Hepatocyte (in vitro differentiated cells): ENCODE measurements at regions not wholly inside any gene's neighbourhood (a gene's known extent, or its start where the extent isn't known, plus 50 kb on each side); places are given as distances from the start of the nearest gene placed in this dataset.

ENCODE experiments used
- EZH2 ChIP-seq: fragments of 200-600 bp; sonication (generic); IDR thresholded peaks from 2 replicates; pipeline ENCODE4 v1.6.1; 2016; ENCODE audit warnings: antibody characterized with exemption, mild to moderate bottlenecking, borderline replicate concordance
- EZH2phosphoT487 ChIP-seq: fragments of 200-600 bp; sonication (generic); IDR thresholded peaks from one replicate; pipeline ENCODE4 v1.6.1; 2018; ENCODE audit warnings: antibody characterized with exemption, mild to moderate bottlenecking, low read depth, moderate library complexity; ENCODE audit not compliant: unreplicated experiment, severe bottlenecking
- TF ChIP-seq, protein P1 (sequence below): fragments of 200-600 bp; sonication (generic); IDR thresholded peaks from 2 replicates; pipeline ENCODE4 v1.5.1; 2016; ENCODE audit warnings: antibody characterized with exemption, mild to moderate bottlenecking; ENCODE audit not compliant: poor library complexity

DNA sequence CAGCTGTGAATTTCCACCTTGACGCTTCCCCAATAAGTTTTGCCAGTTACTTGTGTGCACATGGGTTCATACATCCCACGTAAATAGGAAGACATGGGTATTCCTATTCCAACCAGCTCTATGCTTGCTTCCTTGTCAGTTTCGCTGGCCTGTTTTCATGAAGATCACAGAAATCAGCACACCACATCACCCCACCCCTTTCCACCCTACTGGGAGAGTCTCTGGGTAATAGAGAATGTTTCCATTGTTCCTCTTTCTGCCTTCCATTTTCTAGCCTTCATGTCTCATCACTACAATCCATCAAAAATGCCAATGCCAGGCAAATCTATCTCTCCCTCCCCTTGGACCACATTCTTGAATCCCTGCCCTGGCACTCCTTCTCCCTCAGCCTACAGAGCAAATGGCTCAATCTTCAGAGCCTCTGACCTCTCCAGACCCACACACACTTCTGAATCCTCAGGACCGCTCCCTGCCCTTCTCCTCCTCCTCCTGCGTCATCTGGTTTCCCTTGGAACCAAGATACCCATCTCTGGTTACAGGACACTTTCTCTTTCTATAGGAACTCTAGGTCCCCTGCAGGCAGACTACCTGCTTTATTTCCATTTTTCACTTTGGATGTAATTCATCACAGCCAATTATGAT, 323.3 kb downstream of the DHX15 start:
- TF ChIP-seq EZH2, result no peak
- TF ChIP-seq, protein P1, sequence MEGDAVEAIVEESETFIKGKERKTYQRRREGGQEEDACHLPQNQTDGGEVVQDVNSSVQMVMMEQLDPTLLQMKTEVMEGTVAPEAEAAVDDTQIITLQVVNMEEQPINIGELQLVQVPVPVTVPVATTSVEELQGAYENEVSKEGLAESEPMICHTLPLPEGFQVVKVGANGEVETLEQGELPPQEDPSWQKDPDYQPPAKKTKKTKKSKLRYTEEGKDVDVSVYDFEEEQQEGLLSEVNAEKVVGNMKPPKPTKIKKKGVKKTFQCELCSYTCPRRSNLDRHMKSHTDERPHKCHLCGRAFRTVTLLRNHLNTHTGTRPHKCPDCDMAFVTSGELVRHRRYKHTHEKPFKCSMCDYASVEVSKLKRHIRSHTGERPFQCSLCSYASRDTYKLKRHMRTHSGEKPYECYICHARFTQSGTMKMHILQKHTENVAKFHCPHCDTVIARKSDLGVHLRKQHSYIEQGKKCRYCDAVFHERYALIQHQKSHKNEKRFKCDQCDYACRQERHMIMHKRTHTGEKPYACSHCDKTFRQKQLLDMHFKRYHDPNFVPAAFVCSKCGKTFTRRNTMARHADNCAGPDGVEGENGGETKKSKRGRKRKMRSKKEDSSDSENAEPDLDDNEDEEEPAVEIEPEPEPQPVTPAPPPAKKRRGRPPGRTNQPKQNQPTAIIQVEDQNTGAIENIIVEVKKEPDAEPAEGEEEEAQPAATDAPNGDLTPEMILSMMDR, result no peak
- no peak for TF ChIP-seq EZH2phosphoT487
